Right lung (tissue), 2 donors: ENCODE measurements at regions not wholly inside any gene's neighbourhood (a gene's known extent, or its start where the extent isn't known, plus 50 kb on each side); places are given as distances from the start of the nearest gene placed in this dataset.

Experiments
- DNase-seq, 2 donors: peaks; one replicate each; pipeline ENCODE4 v3.0.0-alpha.2; 2013

GRCh38 chr6:22399693-22400092 lies 102.9 kb upstream of the PRL start:
- DNase-seq: no peak

GRCh38 chr6:22401206-22401605 lies 104.4 kb upstream of the PRL start:
- DNase-seq: no peak

- no peak for DNase-seq
Measured at GRCh38 chr6:22401932-22402331, 105.1 kb upstream of the PRL start.

GRCh38 chr6:22409486-22409885 lies 112.7 kb upstream of the PRL start:
- no peak for DNase-seq

- DNase-seq: no peak
Measured at GRCh38 chr6:22411376-22412105, 114.7 kb upstream of the PRL start.

GRCh38 chr6:22412994-22413393 lies 116.2 kb upstream of the PRL start:
- DNase-seq: no peak

- no peak for DNase-seq
Measured at GRCh38 chr6:22413681-22414311, 117.0 kb upstream of the PRL start.

- DNase-seq: no peak
Measured at GRCh38 chr6:22418714-22419113, 121.9 kb upstream of the PRL start.

- DNase-seq: no peak
Measured at GRCh38 chr6:22421198-22421597, 124.4 kb upstream of the PRL start.

GRCh38 chr6:22424196-22424595 lies 127.4 kb upstream of the PRL start:
- DNase-seq: no peak

GRCh38 chr6:22432060-22432459 lies 135.2 kb upstream of the PRL start:
- DNase-seq: no peak

GRCh38 chr6:22433745-22434144 lies 135.6 kb upstream of the HDGFL1 start:
- DNase-seq: no peak

GRCh38 chr6:22435151-22435550 lies 134.2 kb upstream of the HDGFL1 start:
- no peak for DNase-seq

- no peak for DNase-seq
Measured at GRCh38 chr6:22436134-22436533, 133.2 kb upstream of the HDGFL1 start.

GRCh38 chr6:22437665-22438064 lies 131.7 kb upstream of the HDGFL1 start:
- DNase-seq: no peak

- no peak for DNase-seq
Measured at GRCh38 chr6:22442826-22443225, 126.5 kb upstream of the HDGFL1 start.

GRCh38 chr6:22444330-22444729 lies 125.0 kb upstream of the HDGFL1 start:
- DNase-seq: peak in 1 of 2 donors; percentile 30

GRCh38 chr6:22445946-22446345 lies 123.4 kb upstream of the HDGFL1 start:
- no peak for DNase-seq

- DNase-seq: no peak
Measured at GRCh38 chr6:22447249-22448196, 121.8 kb upstream of the HDGFL1 start.

GRCh38 chr6:22448291-22448711 lies 121.1 kb upstream of the HDGFL1 start:
- peak in 1 of 2 donors; percentile 39 for DNase-seq

- DNase-seq: no peak
Measured at GRCh38 chr6:22451962-22452361, 117.4 kb upstream of the HDGFL1 start.

GRCh38 chr6:22455378-22455777 lies 114.0 kb upstream of the HDGFL1 start:
- DNase-seq: no peak

GRCh38 chr6:22457996-22458395 lies 111.4 kb upstream of the HDGFL1 start:
- DNase-seq: no peak
